ENCODE measurements at regions not wholly inside any gene's neighbourhood (a gene's known extent, or its start where the extent isn't known, plus 50 kb on each side); places are given as distances from the start of the nearest gene placed in this dataset.

- DNase-seq (ENCODE audit: low read depth in 2 of 2): no peak
Measured at GRCh38 chr10:131703941-131704340, 196.9 kb upstream of the PPP2R2D start.

- no peak for DNase-seq (ENCODE audit: low read depth in 2 of 2)
Measured at GRCh38 chr10:131706476-131706875, 194.3 kb upstream of the PPP2R2D start.

GRCh38 chr10:131706952-131707351 is 193.9 kb upstream of the PPP2R2D start:
- no peak for DNase-seq (ENCODE audit: low read depth in 2 of 2)

GRCh38 chr10:131708225-131708880 is 192.5 kb upstream of the PPP2R2D start:
- DNase-seq (ENCODE audit: low read depth in 2 of 2): no peak

- no peak for DNase-seq (ENCODE audit: low read depth in 2 of 2)
Measured at GRCh38 chr10:131710142-131710861, 190.5 kb upstream of the PPP2R2D start.

- DNase-seq (ENCODE audit: low read depth in 2 of 2): no peak
Measured at GRCh38 chr10:131722121-131722520, 178.7 kb upstream of the PPP2R2D start.

- DNase-seq (ENCODE audit: low read depth in 2 of 2): no peak
Measured at GRCh38 chr10:131722525-131723264, 178.1 kb upstream of the PPP2R2D start.

GRCh38 chr10:131723297-131724168 is 177.3 kb upstream of the PPP2R2D start:
- DNase-seq (ENCODE audit: low read depth in 2 of 2): no peak

GRCh38 chr10:131724169-131724545 is 176.7 kb upstream of the PPP2R2D start:
- no peak for DNase-seq (ENCODE audit: low read depth in 2 of 2)

GRCh38 chr10:131724891-131725580 is 175.8 kb upstream of the PPP2R2D start:
- no peak for DNase-seq (ENCODE audit: low read depth in 2 of 2)

GRCh38 chr10:131725581-131726069 is 175.2 kb upstream of the PPP2R2D start:
- DNase-seq (ENCODE audit: low read depth in 2 of 2): no peak

GRCh38 chr10:131726076-131726880 is 174.5 kb upstream of the PPP2R2D start:
- no peak for DNase-seq (ENCODE audit: low read depth in 2 of 2)

- DNase-seq (ENCODE audit: low read depth in 2 of 2): no peak
Measured at GRCh38 chr10:131726967-131727366, 173.8 kb upstream of the PPP2R2D start.

- no peak for DNase-seq (ENCODE audit: low read depth in 2 of 2)
Measured at GRCh38 chr10:131727560-131727959, 173.2 kb upstream of the PPP2R2D start.

- DNase-seq (ENCODE audit: low read depth in 2 of 2): no peak
Measured at GRCh38 chr10:131728286-131729228, 172.3 kb upstream of the PPP2R2D start.

- no peak for DNase-seq (ENCODE audit: low read depth in 2 of 2)
Measured at GRCh38 chr10:131729361-131729760, 171.4 kb upstream of the PPP2R2D start.

GRCh38 chr10:131729938-131730660 is 170.7 kb upstream of the PPP2R2D start:
- DNase-seq (ENCODE audit: low read depth in 2 of 2): no peak

GRCh38 chr10:131730771-131731497 is 169.9 kb upstream of the PPP2R2D start:
- no peak for DNase-seq (ENCODE audit: low read depth in 2 of 2)
